Nephron progenitor cell (in vitro differentiated cells): ENCODE measurements at regions not wholly inside any gene's neighbourhood (a gene's known extent, or its start where the extent isn't known, plus 50 kb on each side); places are given as distances from the start of the nearest gene placed in this dataset.
"Not testable (repeated sequence)": the region's sequence is repeated elsewhere in the genome, so short reads cannot be mapped to it uniquely, and the experiment has no call there.

Source experiments
- DNase-seq: peaks from one replicate; pipeline ENCODE4 v3.0.0; 2021
- H3K27ac Mint-ChIP-seq: 2 replicates; pipeline ENCODE4 v1.8.0; 2021; ENCODE audit warnings: mild to moderate bottlenecking, moderate library complexity, mixed read lengths
- H3K27me3 Mint-ChIP-seq: 2 replicates; pipeline ENCODE4 v1.8.0; 2021; ENCODE audit warnings: mild to moderate bottlenecking, low read depth, mixed read lengths; ENCODE audit not compliant: poor library complexity
- H3K36me3 Mint-ChIP-seq: 2 replicates; pipeline ENCODE4 v1.8.0; 2021; ENCODE audit warnings: low read depth, mixed read lengths
- H3K4me1 Mint-ChIP-seq: 2 replicates; pipeline ENCODE4 v1.8.0; 2021; ENCODE audit warnings: mixed read lengths
- H3K4me3 Mint-ChIP-seq: 2 replicates; pipeline ENCODE4 v1.8.0; 2021; ENCODE audit warnings: mild to moderate bottlenecking, moderate library complexity, mixed read lengths
- H3K9me3 Mint-ChIP-seq: 2 replicates; pipeline ENCODE4 v1.8.0; 2021; ENCODE audit warnings: mild to moderate bottlenecking, moderate library complexity, mixed read lengths
- TF ChIP-seq, protein P1 (sequence below): fragments of 200-600 bp; sonication (generic); IDR thresholded peaks from 2 replicates; pipeline ENCODE4 v1.5.0; 2021; ENCODE audit warnings: antibody characterized with exemption

DNA sequence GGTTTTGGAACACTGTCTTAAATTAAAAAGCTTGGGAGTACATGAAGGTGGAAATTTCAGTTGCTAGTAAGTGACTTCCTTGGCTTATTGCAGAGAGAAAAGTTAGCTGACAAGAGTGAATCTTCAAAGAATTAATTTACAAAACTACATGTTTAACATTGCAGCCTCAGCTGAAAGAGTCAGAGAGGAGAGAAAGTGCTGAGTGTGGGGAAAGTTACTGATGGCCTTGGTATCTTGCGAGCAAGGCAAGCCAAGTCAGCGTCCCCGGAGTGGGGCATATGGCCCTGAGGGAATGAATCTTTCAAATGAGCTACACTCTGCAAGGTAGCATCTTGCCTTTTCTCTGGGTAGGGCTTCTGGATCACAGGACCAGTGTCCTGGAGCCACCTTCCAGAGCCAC is 131.3 kb downstream of the LPIN1 start:
- Mint-ChIP-seq H3K4me3 (no peak overlapping the region), H3K9me3 (peaks cover 4% of the 10 kb centered on the region), H3K36me3 (no peaks in the 10 kb centered on the region), H3K27ac (no peak overlapping the region), H3K4me1 (peaks cover 11% of the 10 kb centered on the region), H3K27me3 (peaks cover 3% of the 10 kb centered on the region)
- TF ChIP-seq, protein P1, sequence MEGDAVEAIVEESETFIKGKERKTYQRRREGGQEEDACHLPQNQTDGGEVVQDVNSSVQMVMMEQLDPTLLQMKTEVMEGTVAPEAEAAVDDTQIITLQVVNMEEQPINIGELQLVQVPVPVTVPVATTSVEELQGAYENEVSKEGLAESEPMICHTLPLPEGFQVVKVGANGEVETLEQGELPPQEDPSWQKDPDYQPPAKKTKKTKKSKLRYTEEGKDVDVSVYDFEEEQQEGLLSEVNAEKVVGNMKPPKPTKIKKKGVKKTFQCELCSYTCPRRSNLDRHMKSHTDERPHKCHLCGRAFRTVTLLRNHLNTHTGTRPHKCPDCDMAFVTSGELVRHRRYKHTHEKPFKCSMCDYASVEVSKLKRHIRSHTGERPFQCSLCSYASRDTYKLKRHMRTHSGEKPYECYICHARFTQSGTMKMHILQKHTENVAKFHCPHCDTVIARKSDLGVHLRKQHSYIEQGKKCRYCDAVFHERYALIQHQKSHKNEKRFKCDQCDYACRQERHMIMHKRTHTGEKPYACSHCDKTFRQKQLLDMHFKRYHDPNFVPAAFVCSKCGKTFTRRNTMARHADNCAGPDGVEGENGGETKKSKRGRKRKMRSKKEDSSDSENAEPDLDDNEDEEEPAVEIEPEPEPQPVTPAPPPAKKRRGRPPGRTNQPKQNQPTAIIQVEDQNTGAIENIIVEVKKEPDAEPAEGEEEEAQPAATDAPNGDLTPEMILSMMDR: no peak
- no peak for DNase-seq

DNA sequence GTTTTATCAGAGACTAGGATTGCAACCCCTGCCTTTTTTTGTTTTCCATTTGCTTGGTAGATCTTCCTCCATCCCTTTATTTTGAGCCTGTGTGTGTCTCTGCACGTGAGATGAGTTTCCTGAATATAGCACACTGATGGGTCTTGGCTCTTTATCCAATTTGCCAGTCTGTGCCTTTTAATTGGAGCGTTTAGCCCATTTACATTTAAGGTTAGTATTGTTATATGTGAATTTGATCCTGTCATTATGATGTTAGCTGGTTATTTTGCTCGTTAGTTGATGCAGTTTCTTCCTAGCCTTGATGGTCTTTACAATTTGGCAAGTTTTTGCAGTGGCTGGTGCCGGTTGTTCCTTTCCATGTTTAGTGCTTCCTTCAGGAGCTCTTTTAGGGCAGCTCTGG is 138.8 kb downstream of the LPIN1 start:
- not testable (repeated sequence) for H3K27me3 Mint-ChIP-seq

DNA sequence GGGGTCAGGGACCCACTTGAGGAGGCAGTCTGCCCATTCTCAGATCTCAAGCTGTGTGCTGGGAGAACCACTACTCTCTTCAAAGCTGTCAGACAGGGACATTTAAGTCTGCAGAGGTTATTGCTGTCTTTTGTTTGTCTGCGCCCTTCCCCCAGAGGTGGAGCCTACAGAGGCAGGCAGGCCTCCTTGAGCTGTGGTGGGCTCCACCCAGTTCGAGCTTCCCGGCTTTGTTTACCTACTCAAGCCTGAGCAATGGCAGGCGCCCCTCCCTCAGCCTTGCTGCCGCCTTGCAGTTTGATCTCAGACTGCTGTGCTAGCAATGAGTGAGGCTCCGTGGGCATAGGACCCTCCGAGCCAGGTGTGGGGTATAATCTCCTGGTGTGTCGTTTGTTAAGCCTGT is 140.5 kb downstream of the LPIN1 start:
- not testable (repeated sequence) for H3K4me1 Mint-ChIP-seq, H3K27ac Mint-ChIP-seq, DNase-seq, H3K36me3 Mint-ChIP-seq, H3K27me3 Mint-ChIP-seq, H3K4me3 Mint-ChIP-seq
- peaks cover 66% of the 10 kb centered on the region for H3K9me3 Mint-ChIP-seq

More for the DNA sequence above, 138.8 kb downstream of the LPIN1 start:
- not testable (repeated sequence) for H3K36me3 Mint-ChIP-seq, H3K4me1 Mint-ChIP-seq, H3K27ac Mint-ChIP-seq, DNase-seq, H3K4me3 Mint-ChIP-seq
- H3K9me3 Mint-ChIP-seq: peaks cover 64% of the 10 kb centered on the region

DNA sequence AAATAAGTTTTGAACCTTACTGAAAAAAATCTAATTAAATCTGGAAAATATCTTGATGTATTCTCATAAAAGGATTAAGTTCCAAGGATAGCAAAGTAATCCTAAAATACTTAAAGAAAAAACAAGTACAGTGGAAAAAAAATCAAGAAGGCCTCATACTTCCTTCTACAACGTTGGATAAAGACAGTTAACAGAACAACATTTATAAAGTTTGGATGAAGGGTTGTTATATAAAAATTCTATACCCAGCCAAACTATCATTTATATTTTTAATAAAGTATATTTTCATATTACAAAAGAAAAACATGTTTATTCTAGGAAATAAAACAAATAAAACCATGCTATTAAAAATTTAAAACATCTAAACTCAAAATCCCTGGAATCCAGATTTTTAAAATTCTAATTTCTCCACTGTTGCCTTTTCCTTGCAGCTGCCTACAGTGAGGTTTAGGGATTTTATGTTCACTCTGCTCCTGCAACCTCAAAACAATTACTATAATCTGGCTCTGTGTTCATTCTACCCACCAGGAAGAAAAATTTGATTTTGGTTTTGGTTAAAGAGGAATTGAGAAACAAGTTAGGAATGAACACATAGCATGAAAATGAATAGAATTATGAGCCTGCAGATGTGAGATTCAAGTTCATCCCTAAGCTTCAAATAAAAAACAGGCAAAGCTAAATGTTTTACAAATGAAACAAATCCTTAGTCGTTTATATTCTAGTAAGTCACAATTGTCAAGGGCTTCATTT is 142.8 kb downstream of the LPIN1 start:
- Mint-ChIP-seq H3K4me3 (no peak overlapping the region), H3K27ac (no peak overlapping the region), H3K36me3 (peaks cover 6% of the 10 kb centered on the region), H3K9me3 (peaks cover 57% of the 10 kb centered on the region), H3K4me1 (no peaks in the 10 kb centered on the region), H3K27me3 (no peaks in the 10 kb centered on the region)
- no peak for DNase-seq
- TF ChIP-seq, protein P1: no peak

DNA sequence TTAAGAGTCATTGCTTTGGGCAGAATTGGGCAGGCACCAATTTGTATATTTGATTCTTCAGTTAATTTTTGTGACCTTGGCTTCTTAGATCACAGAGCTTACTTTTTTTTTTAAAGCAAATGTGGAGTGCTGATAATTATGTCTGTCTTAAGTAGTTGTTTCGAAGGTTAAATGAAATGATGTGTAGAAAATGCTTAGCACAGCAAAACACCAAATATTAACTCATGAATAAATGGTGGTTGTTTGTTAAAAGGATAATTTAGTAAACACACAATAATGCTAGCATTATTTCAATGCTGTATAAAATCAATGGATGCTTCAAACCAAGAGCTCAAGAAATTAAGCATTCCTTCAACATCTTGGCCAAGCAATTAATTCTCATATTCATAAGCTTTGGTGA is 143.4 kb downstream of the LPIN1 start:
- no peak overlapping the region for H3K4me3 Mint-ChIP-seq
- peaks cover 52% of the 10 kb centered on the region for H3K9me3 Mint-ChIP-seq
- H3K27ac Mint-ChIP-seq: no peak overlapping the region
- no peaks in the 10 kb centered on the region for H3K4me1 Mint-ChIP-seq
- no peaks in the 10 kb centered on the region for H3K27me3 Mint-ChIP-seq
- no peak for DNase-seq
- H3K36me3 Mint-ChIP-seq: peaks cover 6% of the 10 kb centered on the region
- TF ChIP-seq, protein P1: no peak

DNA sequence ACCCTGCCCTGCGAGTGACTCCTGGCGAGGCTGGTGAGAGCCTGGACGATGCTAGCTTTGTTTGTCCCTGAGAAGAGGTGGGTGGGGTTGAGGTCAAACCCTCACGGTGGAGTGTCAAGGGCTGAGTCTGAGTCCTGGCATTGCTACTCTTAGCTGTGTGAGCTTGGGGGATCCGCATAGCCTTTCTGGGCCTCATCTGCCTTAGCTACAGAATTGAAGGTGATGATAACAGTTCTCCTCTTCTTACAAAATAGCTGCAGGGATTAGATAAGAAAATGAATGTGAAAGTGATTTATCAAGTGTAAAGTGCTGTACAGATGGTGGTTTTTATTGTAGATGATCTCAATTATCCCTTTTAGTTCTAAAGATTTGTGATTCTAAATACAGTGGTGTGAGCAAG is 144.6 kb downstream of the LPIN1 start:
- H3K4me3 Mint-ChIP-seq: no peak overlapping the region
- no peak overlapping the region for H3K27ac Mint-ChIP-seq
- H3K4me1 Mint-ChIP-seq: no peaks in the 10 kb centered on the region
- DNase-seq: no peak
- TF ChIP-seq, protein P1: no peak
- peaks cover 6% of the 10 kb centered on the region for H3K36me3 Mint-ChIP-seq
- no peaks in the 10 kb centered on the region for H3K27me3 Mint-ChIP-seq
- peaks cover 42% of the 10 kb centered on the region for H3K9me3 Mint-ChIP-seq
